HepG2 (cell line): ENCODE measurements at regions not wholly inside any gene's neighbourhood (a gene's known extent, or its start where the extent isn't known, plus 50 kb on each side); places are given as distances from the start of the nearest gene placed in this dataset.
"Not testable (repeated sequence)": the region's sequence is repeated elsewhere in the genome, so short reads cannot be mapped to it uniquely, and the experiment has no call there.

Source experiments
- ATAC-seq: fragments of 200-7000 bp; cut with Tn5 transposase; 3 replicates; pipeline ENCODE4 v1.9.1; 2020; ENCODE audit warnings: mild to moderate bottlenecking, moderate library complexity
- BruUV-seq: library from RNA; stranded (reverse); fragments of 400-500 nt; replicated peaks from 2 replicates; lab custom pipeline; 2021; lab: Mats Ljungman, UMichigan
- CTCF ChIA-PET: fragments of 300-600 bp; formaldehyde crosslinking; extraction: SDS; loops from one replicate; lab custom pipeline; 2021; ENCODE audit warnings: low total read pairs, inconsistent platforms, low intra/inter-chr PET ratio; lab: Yijun Ruan, JAX
- POLR2A ChIA-PET: fragments of 350-600 bp; sonication (Branson Sonifier 250); formaldehyde crosslinking; loops from one replicate; lab custom pipeline; 2020; ENCODE audit warnings: antibody characterized with exemption, inconsistent platforms; lab: Yijun Ruan, JAX
- DNase-seq: peaks from one replicate; pipeline ENCODE4 v3.0.0-alpha.2; 2015; ENCODE audit warnings: low spot score
- FAIRE-seq: peaks from 3 replicates; lab custom pipeline; 2011; peaks lifted over from hg19 to GRCh38; lab: Jason Lieb, UNC
- H2AFZ ChIP-seq: one replicate; pipeline ENCODE4 v1.6.1; 2011; ENCODE audit warnings: low read length, inconsistent platforms
- H3K27ac ChIP-seq: fragments of 300-600 bp; 3 replicates; pipeline ENCODE4 v1.8.0; 2011; ENCODE audit warnings: mixed run types, mild to moderate bottlenecking, mixed read lengths, low read length, inconsistent platforms; ENCODE audit not compliant: insufficient read depth; ENCODE audit errors: extremely low read length
- H3K27me3 ChIP-seq, 2 experiments: fragments of 200-600 bp in 1 of 2; 2 replicates in 1 of 2; 3 replicates in 1 of 2; pipeline versions ENCODE4 v1.6.0 to v1.8.0; 2011; ENCODE audit warnings: low read length in 2 of 2, mild to moderate bottlenecking in 2 of 2, moderate library complexity in 2 of 2, inconsistent platforms in 1 of 2; ENCODE audit not compliant: insufficient read depth in 2 of 2, control insufficient read depth in 1 of 2
- H3K36me3 ChIP-seq, 2 experiments: fragments of 200-600 bp in 1 of 2; replicated peaks in 1 of 2; 2 replicates in 1 of 2; 3 replicates in 1 of 2; pipeline versions ENCODE4 v1.5.1 to v1.8.0; 2011; ENCODE audit warnings: low read length in 2 of 2, inconsistent platforms in 1 of 2; ENCODE audit not compliant: insufficient read depth in 2 of 2, control insufficient read depth in 1 of 2
- H3K4me1 ChIP-seq: 2 replicates; pipeline ENCODE4 v1.5.1; 2012; ENCODE audit warnings: low read length, inconsistent platforms; ENCODE audit not compliant: insufficient read depth
- H3K4me2 ChIP-seq: 2 replicates; pipeline ENCODE4 v1.6.0; 2011; ENCODE audit warnings: low read depth, low read length, inconsistent platforms
- H3K4me3 ChIP-seq, 3 experiments: fragments of 200-600 bp in 1 of 3; sonication (generic), shearing (Covaris generic) in 1 of 3; replicated peaks in 1 of 3; 2 replicates each; pipeline ENCODE4 v1.5.1; 2011 to 2016; ENCODE audit warnings: low read length in 3 of 3, inconsistent platforms in 2 of 3, low read depth in 2 of 3, mild to moderate bottlenecking in 2 of 3, control low read depth in 1 of 3, mixed read lengths in 1 of 3; ENCODE audit not compliant: insufficient read depth in 1 of 3
- H3K79me2 ChIP-seq: one replicate; pipeline ENCODE4 v1.6.1; 2011; ENCODE audit warnings: low read length, inconsistent platforms; ENCODE audit not compliant: insufficient read depth
- H3K9ac ChIP-seq: 2 replicates; pipeline ENCODE4 v1.6.0; 2011; ENCODE audit warnings: mild to moderate bottlenecking, low read depth, low read length, inconsistent platforms; ENCODE audit not compliant: insufficient read depth
- H3K9me3 ChIP-seq: 2 replicates; pipeline ENCODE4 v1.5.1; 2012; ENCODE audit warnings: mild to moderate bottlenecking, low read length
- H4K20me1 ChIP-seq: 2 replicates; pipeline ENCODE4 v1.6.0; 2011; ENCODE audit warnings: inconsistent platforms, mild to moderate bottlenecking, low read length, moderate library complexity; ENCODE audit not compliant: insufficient read depth
- WGBS: methylation state at CpG from one replicate; pipeline ENCODE4 v1.1.6; 2017; ENCODE audit warnings: low lambda C conversion rate; 5-methylcytosine and 5-hydroxymethylcytosine counted together
- in situ Hi-C: cut with HindIII; loops from 2 replicates; pipeline ENCODE4 v1.10.0; 2017; ENCODE audit warnings: low pct_unique_long_range_greater_than_20kb; ENCODE audit not compliant: extremely low pct_ligation_motif_present
- intact Hi-C: fragments of 100-400 bp; cut with micrococcal nuclease; formaldehyde crosslinking; loops from one replicate; pipeline ENCODE4 v1.10.0; 2022; ENCODE audit not compliant: unreplicated experiment
- small RNA-seq, 3 experiments: library from RNA; depleted of rRNA; stranded (forward); fragments of <200 nt; gene quantifications; one replicate each; pipeline ENCODE3, GENCODE V24; 2012; ENCODE audit warnings: low read depth in 2 of 3, low replicate concordance in 1 of 3; ENCODE audit not compliant: insufficient read length in 3 of 3, insufficient read depth in 2 of 3

GRCh38 chr15:84544586-84544985 is 56.2 kb upstream of the ZSCAN2 start:
- H3K27me3 ChIP-seq, H3K36me3 ChIP-seq, BruUV-seq, H2AFZ ChIP-seq, POLR2A ChIA-PET, H3K27ac ChIP-seq, intact Hi-C loops, H3K9ac ChIP-seq, CTCF ChIA-PET, H4K20me1 ChIP-seq, FAIRE-seq, DNase-seq, in situ Hi-C loops, H3K79me2 ChIP-seq, H3K4me3 ChIP-seq, H3K9me3 ChIP-seq: not testable (repeated sequence)
- ATAC-seq: 0 out of 3 replicates have a peak, but pooled peaks have one; percentile 53
- WGBS: 9% methylated on average over 6 of the region's 6 CpGs
- Histone ChIP-seq H3K4me2 (0 out of 2 replicates have a peak overlapping the region, but pooled peaks have one; percentile 23), H3K4me1 (peaks cover 41% of the 10 kb centered on the region)

- peaks cover 41% of the 10 kb centered on the region for H3K4me1 ChIP-seq
- H3K27me3 ChIP-seq, H3K4me3 ChIP-seq, H3K36me3 ChIP-seq, H3K9me3 ChIP-seq, FAIRE-seq, BruUV-seq, H4K20me1 ChIP-seq, H3K27ac ChIP-seq, CTCF ChIA-PET, H2AFZ ChIP-seq, H3K9ac ChIP-seq, POLR2A ChIA-PET, H3K4me2 ChIP-seq, DNase-seq, intact Hi-C loops, in situ Hi-C loops, H3K79me2 ChIP-seq, ATAC-seq: not testable (repeated sequence)
- WGBS: 93% methylated on average over 2 of the region's 2 CpGs
These were observed 53.7 kb upstream of the ZSCAN2 start for GRCh38 chr15:84547150-84547549.

GRCh38 chr15:84550503-84550902 is 50.3 kb upstream of the ZSCAN2 start:
- H3K4me3 ChIP-seq, BruUV-seq, in situ Hi-C loops, H3K27ac ChIP-seq, H3K4me2 ChIP-seq, CTCF ChIA-PET, H3K36me3 ChIP-seq, H3K79me2 ChIP-seq, H3K9me3 ChIP-seq, DNase-seq, H3K27me3 ChIP-seq, intact Hi-C loops, H4K20me1 ChIP-seq, H3K9ac ChIP-seq, POLR2A ChIA-PET, ATAC-seq, FAIRE-seq, H2AFZ ChIP-seq: not testable (repeated sequence)
- WGBS: 100% methylated on average over 5 of the region's 5 CpGs
- H3K4me1 ChIP-seq: peaks cover 35% of the 10 kb centered on the region

Small RNAs in the stretch of these regions (small RNA-seq; reads per million reads assigned to genes)
- gene AC048382.3: 0 reads per million in 3 experiments
- gene CSPG4P5: 0 reads per million in 3 experiments
- 0 reads per million in 3 experiments for gene RF00017
- gene RN7SL417P: 0 reads per million in 3 experiments
